ENCODE measurements at regions not wholly inside any gene's neighbourhood (a gene's known extent, or its start where the extent isn't known, plus 50 kb on each side); places are given as distances from the start of the nearest gene placed in this dataset.

DNA sequence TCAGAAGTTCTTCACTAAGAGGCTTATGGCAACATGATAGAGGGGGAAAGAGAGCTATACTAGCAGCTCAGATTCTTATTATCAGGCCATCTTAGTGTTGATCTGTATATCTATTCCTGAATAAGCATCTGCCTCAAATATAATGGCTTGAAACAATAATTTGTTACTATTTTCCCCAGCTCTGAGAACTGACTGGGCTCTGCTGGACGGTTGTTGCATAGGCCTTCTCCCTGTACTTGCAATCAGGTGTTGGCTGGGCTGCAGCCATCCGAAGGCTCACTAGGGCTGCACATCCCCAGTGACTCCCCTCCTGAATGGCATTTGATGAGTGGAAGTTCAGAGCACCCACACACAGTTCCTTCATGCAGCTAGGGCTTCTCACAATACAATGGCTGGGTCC, 116.0 kb downstream of the PROX1 start:
- no peak for ATAC-seq (ENCODE audit: poor library complexity)
- TF ChIP-seq, protein P1, sequence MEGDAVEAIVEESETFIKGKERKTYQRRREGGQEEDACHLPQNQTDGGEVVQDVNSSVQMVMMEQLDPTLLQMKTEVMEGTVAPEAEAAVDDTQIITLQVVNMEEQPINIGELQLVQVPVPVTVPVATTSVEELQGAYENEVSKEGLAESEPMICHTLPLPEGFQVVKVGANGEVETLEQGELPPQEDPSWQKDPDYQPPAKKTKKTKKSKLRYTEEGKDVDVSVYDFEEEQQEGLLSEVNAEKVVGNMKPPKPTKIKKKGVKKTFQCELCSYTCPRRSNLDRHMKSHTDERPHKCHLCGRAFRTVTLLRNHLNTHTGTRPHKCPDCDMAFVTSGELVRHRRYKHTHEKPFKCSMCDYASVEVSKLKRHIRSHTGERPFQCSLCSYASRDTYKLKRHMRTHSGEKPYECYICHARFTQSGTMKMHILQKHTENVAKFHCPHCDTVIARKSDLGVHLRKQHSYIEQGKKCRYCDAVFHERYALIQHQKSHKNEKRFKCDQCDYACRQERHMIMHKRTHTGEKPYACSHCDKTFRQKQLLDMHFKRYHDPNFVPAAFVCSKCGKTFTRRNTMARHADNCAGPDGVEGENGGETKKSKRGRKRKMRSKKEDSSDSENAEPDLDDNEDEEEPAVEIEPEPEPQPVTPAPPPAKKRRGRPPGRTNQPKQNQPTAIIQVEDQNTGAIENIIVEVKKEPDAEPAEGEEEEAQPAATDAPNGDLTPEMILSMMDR (IDR thresholded peaks at IDR 0.05): no peak
- ChIA-PET CTCF (no interaction called here), POLR2A (no interaction called here)
- no peak for DNase-seq
- Mint-ChIP-seq H3K27me3 (peaks cover 5% of the 10 kb centered on the region), H3K4me3 (no peak overlapping the region), H3K4me1 (ENCODE audit: low read depth) (no peaks in the 10 kb centered on the region), H3K27ac (no peak overlapping the region), H3K36me3 (ENCODE audit: low read depth) (no peaks in the 10 kb centered on the region), H3K9me3 (no peaks in the 10 kb centered on the region)
- intact Hi-C loops (cut with DNase I, micrococcal nuclease): no loop called here
- peaks cover 0 to 3% of the 10 kb centered on the region in 2 experiments for H3K9me3 ChIP-seq (ENCODE audit: control insufficient read depth in 1 of 2, insufficient read depth in 1 of 2, low read length in 2 of 2)
- H3K4me3 ChIP-seq (ENCODE audit: low read length): no peak overlapping the region
- H3K36me3 ChIP-seq (ENCODE audit: insufficient read depth, low read length): no peaks in the 10 kb centered on the region
- peaks cover 0 to 9% of the 10 kb centered on the region in 2 experiments for H3K27me3 ChIP-seq (ENCODE audit: control insufficient read depth in 1 of 2, insufficient read depth in 2 of 2, low read length in 2 of 2)
- H3K27ac ChIP-seq (ENCODE audit: low read depth in 1 of 2, low read length in 2 of 2): no peak overlapping the region
- H3K4me1 ChIP-seq (ENCODE audit: insufficient read depth, low read length): no peaks in the 10 kb centered on the region

DNA sequence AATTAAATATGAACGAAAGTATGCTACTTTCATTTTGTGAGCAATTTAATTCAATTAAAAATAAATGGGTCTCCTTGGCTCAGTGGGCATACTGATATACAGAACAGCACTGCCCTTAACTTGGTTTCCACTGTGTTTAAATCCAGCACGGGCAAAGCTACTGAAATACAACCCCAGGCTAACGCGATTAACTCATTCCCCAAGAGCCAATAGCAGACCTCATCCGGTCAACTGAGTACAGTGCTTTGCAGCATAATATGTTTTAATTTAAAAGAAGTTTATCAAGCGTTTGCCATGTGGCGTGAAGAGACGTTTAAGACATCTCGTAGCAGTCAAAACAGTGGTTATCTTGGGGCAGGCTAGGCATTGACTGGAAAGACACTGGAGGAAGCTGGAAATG, 118.6 kb downstream of the PROX1 start:
- CTCF ChIA-PET: interaction anchor here (1.3 kb wide), 1 partner anchor 13 kb away, joined by 3 read pairs; no protein-coding TSS in a partner anchor
- POLR2A ChIA-PET: no interaction called here
- peaks cover 0 to 3% of the 10 kb centered on the region in 2 experiments for H3K9me3 ChIP-seq (ENCODE audit: control insufficient read depth in 1 of 2, insufficient read depth in 1 of 2, low read length in 2 of 2)

DNA sequence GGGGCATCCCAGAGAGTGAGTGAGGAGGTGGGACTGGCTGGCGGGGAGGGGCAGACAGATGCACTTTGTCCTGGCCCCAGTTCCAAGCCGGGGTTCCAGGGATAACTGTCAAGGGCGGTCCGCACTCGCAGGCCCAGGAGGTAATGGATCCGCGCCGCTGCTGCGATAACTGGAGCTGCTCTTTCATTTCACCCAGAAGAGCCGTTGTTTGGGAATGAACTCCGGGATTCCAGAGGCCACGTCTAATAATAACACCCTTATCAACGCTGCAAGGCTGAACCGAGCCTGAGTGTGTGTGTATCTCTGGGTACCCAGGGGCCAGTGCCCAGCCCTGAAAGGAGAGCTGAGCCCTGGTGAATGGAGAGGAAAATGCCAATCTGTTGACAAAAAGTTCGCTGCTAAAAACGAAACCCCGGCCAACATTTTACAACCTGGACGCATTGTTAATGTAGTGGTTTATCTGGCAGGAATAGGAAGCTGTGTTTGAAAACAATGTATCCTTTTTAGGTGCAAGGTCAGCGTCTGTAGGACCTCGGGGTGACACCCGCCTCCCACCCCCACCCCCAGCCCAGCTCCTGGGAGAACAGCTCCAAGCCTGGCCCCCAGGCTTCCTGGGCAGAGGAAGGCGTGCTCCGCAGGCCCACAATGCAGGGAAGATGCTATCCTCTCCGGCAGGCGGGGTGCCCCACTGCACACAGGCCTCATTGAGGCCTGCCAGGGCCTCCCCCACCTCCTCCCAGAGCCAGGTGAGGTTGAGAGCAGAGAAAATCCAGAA, 119.7 kb downstream of the PROX1 start:
- no peak overlapping the region for H3K4me3 Mint-ChIP-seq
- TF ChIP-seq, protein P1 (IDR thresholded peaks at IDR 0.05): no peak

More for the DNA sequence above, 118.6 kb downstream of the PROX1 start:
- Mint-ChIP-seq H3K4me1 (ENCODE audit: low read depth) (no peaks in the 10 kb centered on the region), H3K27ac (no peak overlapping the region), H3K4me3 (no peak overlapping the region), H3K27me3 (peaks cover 9% of the 10 kb centered on the region), H3K9me3 (no peaks in the 10 kb centered on the region), H3K36me3 (ENCODE audit: low read depth) (no peaks in the 10 kb centered on the region)
- Histone ChIP-seq H3K27ac (ENCODE audit: low read depth in 1 of 2, low read length in 2 of 2) (no peak overlapping the region), H3K4me1 (ENCODE audit: insufficient read depth, low read length) (no peaks in the 10 kb centered on the region), H3K36me3 (ENCODE audit: insufficient read depth, low read length) (no peaks in the 10 kb centered on the region), H3K4me3 (ENCODE audit: low read length) (no peak overlapping the region), H3K27me3 (ENCODE audit: control insufficient read depth in 1 of 2, insufficient read depth in 2 of 2, low read length in 2 of 2) (peaks cover 0 to 9% of the 10 kb centered on the region in 2 experiments)
- DNase-seq: no peak
- ATAC-seq (ENCODE audit: poor library complexity): no peak
- intact Hi-C loops (cut with DNase I, micrococcal nuclease): no loop called here
- TF ChIP-seq, protein P1 (IDR thresholded peaks at IDR 0.05): no peak

More for the DNA sequence above, 119.7 kb downstream of the PROX1 start:
- ChIA-PET CTCF (no interaction called here), POLR2A (no interaction called here)
- no peaks in the 10 kb centered on the region for H3K4me1 ChIP-seq (ENCODE audit: insufficient read depth, low read length)
- H3K27ac ChIP-seq (ENCODE audit: low read depth in 1 of 2, low read length in 2 of 2): no peak overlapping the region
- peaks cover 0 to 3% of the 10 kb centered on the region in 2 experiments for H3K9me3 ChIP-seq (ENCODE audit: control insufficient read depth in 1 of 2, insufficient read depth in 1 of 2, low read length in 2 of 2)
- no peaks in the 10 kb centered on the region for H3K9me3 Mint-ChIP-seq
- peaks cover 0 to 9% of the 10 kb centered on the region in 2 experiments for H3K27me3 ChIP-seq (ENCODE audit: control insufficient read depth in 1 of 2, insufficient read depth in 2 of 2, low read length in 2 of 2)
- ATAC-seq (ENCODE audit: poor library complexity) (no peak), DNase-seq (no peak)
- H3K27ac Mint-ChIP-seq: no peak overlapping the region
- no peaks in the 10 kb centered on the region for H3K36me3 ChIP-seq (ENCODE audit: insufficient read depth, low read length)
- H3K27me3 Mint-ChIP-seq: peaks cover 9% of the 10 kb centered on the region
- H3K36me3 Mint-ChIP-seq (ENCODE audit: low read depth): no peaks in the 10 kb centered on the region
- H3K4me3 ChIP-seq (ENCODE audit: low read length): no peak overlapping the region
- H3K4me1 Mint-ChIP-seq (ENCODE audit: low read depth): no peaks in the 10 kb centered on the region
- intact Hi-C loops (cut with DNase I, micrococcal nuclease): no loop called here

Data from CD4-positive, alpha-beta T cell (primary cell).